ENCODE measurements at regions not wholly inside any gene's neighbourhood (a gene's known extent, or its start where the extent isn't known, plus 50 kb on each side); places are given as distances from the start of the nearest gene placed in this dataset.

GRCh38 chr9:18333157-18333556 lies 140.8 kb upstream of the ADAMTSL1 start:
- no peak for DNase-seq (ENCODE audit: low read depth in 2 of 3, low spot score in 2 of 3)

GRCh38 chr9:18335825-18336224 lies 138.1 kb upstream of the ADAMTSL1 start:
- no peak for DNase-seq (ENCODE audit: low read depth in 2 of 3, low spot score in 2 of 3)

DNA sequence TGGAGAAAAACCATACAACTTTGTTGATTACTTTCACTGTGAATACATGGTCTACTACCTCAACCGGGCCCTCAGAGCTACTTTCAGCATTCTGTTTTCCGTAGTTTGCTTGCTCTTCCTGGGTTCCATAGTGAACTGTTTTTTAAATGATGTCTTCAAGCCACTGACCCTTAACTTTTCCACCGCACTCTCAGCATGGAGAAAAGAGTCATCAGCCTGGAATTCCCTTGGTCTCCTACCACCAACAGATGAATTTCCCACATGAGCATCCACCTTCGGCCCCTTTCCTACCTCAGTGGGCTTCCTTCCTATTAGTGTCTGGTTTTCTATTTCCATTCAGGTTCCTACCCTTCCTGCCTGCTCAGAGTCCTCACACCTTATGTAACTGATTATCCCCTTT lies 135.9 kb upstream of the ADAMTSL1 start:
- DNase-seq (ENCODE audit: low read depth in 2 of 3, low spot score in 2 of 3): no peak

DNA sequence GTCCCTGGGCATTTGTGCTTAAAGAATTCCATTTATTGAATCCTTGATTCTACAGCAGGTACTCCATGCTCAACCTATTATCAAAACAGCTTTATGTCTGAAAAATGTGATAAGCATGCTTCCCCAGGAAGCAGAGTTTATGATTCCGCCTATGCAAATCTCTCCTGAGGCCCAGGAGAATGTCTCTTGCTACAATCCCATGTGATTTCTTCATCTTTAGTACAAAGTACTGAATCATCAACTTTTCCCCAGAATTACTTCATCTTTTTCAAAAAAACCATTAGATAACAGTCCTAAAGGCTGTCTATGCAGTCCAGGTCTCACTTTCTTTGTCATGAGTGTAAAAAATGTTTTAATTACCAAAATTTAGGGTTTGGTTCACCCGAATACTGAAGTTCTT lies 130.2 kb upstream of the ADAMTSL1 start:
- DNase-seq (ENCODE audit: low read depth in 2 of 3, low spot score in 2 of 3): no peak

- no peak for DNase-seq (ENCODE audit: low read depth in 2 of 3, low spot score in 2 of 3)
These were observed 127.2 kb upstream of the ADAMTSL1 start for GRCh38 chr9:18346745-18347144.

DNA sequence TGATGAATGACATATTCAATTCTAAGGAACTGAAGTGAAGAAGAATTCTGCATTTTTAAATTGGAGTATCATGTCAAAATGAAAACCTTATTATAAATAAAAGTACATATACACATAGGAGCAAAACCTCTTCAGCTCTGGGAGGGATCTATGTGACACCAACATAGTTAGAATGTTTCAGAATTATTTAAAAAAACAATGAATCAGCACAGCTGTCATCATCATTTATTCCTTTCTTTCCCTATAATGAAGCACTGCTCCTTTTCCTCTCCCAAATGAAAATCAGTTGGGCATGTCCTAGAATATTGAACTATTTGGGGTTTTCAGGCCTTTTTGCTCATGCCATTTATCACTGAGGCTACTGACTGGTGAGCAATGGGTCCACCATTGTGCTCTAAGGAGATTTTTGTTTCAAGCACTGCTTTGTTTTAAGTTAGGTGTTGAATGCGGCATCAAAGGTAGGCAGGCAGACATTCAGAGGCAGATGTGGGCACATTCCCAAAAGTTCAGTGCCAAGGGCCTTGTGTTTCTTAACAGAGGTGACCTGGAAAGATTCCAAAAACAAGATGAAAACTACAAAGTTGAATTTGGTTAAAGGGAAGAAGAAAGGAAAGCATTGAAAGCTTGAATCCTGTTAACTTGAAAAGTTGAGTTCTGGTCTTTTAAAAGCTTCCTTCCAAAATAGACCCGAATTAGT lies 126.4 kb upstream of the ADAMTSL1 start:
- no peak for DNase-seq (ENCODE audit: low read depth in 2 of 3, low spot score in 2 of 3)

GRCh38 chr9:18348083-18348475 lies 125.9 kb upstream of the ADAMTSL1 start:
- DNase-seq (ENCODE audit: low read depth in 2 of 3, low spot score in 2 of 3): no peak

DNA sequence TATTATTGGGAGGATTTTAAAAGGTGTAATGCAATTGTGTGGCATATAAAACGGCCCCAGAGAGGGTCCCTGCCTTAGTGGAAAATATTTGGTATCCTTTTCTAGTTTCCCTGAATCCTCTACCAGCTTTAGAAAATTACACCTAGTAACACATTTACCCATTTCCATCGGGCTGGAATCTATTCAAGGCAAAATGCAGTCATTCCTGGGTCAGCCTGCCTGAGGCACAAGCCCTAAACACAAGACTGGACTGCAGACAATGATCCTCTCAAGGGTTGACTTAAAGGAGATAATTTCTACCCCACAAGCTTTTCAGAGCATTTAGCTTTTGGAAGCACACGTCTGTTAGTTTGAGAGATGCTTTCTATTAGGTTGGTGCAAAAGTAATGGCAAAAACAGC lies 124.4 kb upstream of the ADAMTSL1 start:
- no peak for DNase-seq (ENCODE audit: low read depth in 2 of 3, low spot score in 2 of 3)

GRCh38 chr9:18350036-18350435 lies 123.9 kb upstream of the ADAMTSL1 start:
- DNase-seq (ENCODE audit: low read depth in 2 of 3, low spot score in 2 of 3): no peak

DNA sequence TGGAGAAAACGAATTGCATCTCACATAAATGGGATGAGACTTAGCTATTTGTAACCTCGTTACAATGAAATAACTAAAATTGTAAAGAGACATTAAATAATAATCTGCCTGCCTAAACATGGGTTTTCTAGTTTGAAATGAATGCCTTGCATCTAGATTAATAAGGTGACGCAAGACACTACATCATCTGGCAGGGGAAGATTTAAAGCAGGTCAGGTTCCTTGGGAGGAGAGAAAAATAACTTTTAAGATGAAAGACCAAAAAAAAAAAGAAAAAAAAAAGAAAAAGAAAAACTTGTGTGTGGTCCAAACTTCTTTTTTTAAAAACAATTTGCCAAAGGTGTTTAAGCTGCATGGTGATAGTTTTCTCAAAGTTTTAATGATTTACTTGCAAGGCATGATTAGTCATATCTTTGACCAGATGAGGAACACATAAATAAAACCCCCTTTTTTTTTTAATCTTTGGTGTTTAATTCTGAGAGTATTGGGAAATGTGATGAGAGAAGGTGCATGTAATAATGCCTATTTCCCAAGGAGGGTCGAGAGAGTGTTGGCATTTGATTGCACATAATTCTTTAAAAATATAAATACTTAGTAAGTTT lies 122.9 kb upstream of the ADAMTSL1 start:
- DNase-seq (ENCODE audit: low read depth in 2 of 3, low spot score in 2 of 3): no peak

- DNase-seq (ENCODE audit: low read depth in 2 of 3, low spot score in 2 of 3): no peak
These were observed 121.2 kb upstream of the ADAMTSL1 start for GRCh38 chr9:18352711-18353110.

- no peak for DNase-seq (ENCODE audit: low read depth in 2 of 3, low spot score in 2 of 3)
These were observed 120.5 kb upstream of the ADAMTSL1 start for GRCh38 chr9:18353473-18353872.

- DNase-seq (ENCODE audit: low read depth in 2 of 3, low spot score in 2 of 3): no peak
These were observed 116.6 kb upstream of the ADAMTSL1 start for GRCh38 chr9:18357321-18357720.

DNA sequence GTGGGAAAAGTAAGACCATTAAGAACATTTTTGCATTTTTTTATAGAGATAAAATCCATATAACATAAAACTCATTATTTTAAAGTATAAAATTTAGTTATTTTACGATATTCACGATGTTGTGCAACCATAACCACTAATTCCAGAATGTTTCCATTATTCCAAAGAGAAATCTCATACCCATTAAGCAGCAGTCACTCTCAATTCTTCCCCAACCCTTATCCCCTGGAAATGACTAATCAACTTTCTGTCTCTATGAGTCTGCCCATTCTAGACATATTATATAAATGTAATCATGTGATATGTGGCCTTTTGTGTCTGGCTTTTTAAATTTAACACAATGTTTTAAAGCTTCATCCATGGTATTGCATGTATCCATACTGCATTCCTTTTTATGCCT lies 115.6 kb upstream of the ADAMTSL1 start:
- no peak for DNase-seq (ENCODE audit: low read depth in 2 of 3, low spot score in 2 of 3)

- DNase-seq (ENCODE audit: low read depth in 2 of 3, low spot score in 2 of 3): no peak
These were observed 114.6 kb upstream of the ADAMTSL1 start for GRCh38 chr9:18359335-18359734.

- DNase-seq (ENCODE audit: low read depth in 2 of 3, low spot score in 2 of 3): no peak
These were observed 113.9 kb upstream of the ADAMTSL1 start for GRCh38 chr9:18360005-18360404.

DNA sequence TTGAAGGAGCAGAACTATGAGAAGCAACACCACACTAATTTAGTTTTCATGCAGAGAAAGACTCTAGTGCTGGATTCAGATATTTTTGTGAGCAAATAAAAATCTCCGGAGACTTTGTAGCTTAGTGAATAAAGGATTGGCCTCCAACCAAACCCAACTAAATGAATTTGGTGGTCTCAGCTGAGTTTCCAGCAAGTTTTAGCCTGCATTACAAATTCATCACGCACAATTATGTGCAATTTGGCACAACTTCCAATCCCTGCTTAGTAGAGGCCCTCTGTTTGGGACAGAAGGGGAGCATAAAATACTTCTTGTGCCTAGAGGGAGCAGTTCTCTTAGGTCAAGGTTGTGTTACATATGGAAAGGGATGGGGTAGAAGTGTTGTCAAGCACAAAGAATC lies 112.3 kb upstream of the ADAMTSL1 start:
- no peak for DNase-seq (ENCODE audit: low read depth in 2 of 3, low spot score in 2 of 3)

- DNase-seq (ENCODE audit: low read depth in 2 of 3, low spot score in 2 of 3): no peak
These were observed 111.8 kb upstream of the ADAMTSL1 start for GRCh38 chr9:18362166-18362565.

DNA sequence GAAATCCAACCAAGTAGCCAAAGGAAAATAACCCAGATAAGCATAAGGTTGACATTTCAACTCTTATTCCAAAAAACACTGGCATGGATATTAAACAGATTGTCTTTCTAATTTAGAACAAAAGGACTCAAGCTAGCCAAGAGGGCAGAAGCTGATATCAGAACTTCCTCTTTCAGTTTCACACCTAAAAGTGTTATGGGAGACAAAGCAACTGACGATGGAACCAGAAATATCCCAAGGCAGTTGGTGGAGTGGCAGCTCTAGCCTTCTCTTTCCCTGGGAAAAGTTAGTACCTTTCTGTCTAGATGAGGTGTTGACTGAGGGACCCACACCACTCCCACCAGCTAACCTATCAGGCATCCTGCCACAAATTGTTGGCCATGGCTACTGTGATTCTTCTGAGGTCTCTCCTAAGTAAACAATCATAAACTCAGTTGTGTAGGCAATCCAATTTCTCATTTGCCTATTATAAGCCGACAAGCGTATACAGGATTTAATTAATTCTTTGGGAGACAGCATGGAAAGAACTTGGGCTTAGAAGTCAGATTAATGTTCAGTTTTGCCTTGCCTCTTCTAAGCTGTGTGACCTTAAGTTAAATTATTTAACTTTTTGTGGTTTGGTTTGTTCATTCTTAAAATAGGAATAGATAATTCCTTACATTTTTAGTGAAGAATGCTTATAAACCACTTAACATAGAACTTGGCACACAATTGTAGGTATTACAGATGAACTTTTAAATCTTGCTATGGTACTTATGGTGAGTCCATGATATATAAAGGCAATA lies 110.9 kb upstream of the ADAMTSL1 start:
- no peak for DNase-seq (ENCODE audit: low read depth in 2 of 3, low spot score in 2 of 3)

- no peak for DNase-seq (ENCODE audit: low read depth in 2 of 3, low spot score in 2 of 3)
These were observed 108.3 kb upstream of the ADAMTSL1 start for GRCh38 chr9:18365651-18366050.

DNA sequence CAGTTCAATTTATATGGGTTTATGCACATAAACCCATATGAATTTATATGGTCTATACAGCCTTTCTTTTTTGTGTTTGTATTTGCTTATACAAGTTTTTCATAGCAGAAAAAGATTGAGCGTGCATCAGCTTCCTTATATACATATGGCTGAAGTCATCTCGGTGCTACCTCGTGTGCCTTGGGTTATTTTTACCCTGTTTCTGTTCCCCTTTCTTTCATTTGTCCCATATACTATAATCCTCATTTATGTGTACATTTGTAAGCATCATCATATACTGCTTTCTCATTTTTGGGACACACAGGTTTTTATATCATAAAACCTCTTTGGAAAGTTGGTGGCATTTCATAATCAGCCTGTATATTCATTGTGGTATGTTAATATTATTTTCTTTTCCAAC lies 107.8 kb upstream of the ADAMTSL1 start:
- no peak for DNase-seq (ENCODE audit: low read depth in 2 of 3, low spot score in 2 of 3)

DNA sequence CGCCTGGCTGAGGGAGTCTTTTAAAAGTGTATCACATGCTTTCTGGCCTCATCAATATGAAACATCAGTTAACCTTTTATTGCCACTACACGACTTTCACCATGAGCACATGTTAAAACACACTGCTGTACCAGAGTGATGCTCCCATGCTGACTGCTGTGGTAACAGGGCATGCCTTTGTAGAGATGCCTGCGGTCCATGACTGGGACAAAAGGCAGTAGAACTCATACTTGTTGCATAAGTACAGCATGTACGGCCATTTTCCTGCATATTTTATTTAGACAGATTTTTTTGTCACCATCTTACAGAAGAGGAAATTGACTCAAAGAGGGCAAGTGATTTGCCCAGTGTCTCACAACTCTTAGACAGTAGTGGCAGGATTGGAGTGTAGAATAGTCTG lies 105.7 kb upstream of the ADAMTSL1 start:
- DNase-seq (ENCODE audit: low read depth in 2 of 3, low spot score in 2 of 3): no peak
